GM12892 (cell line): ENCODE measurements at regions not wholly inside any gene's neighbourhood (a gene's known extent, or its start where the extent isn't known, plus 50 kb on each side); places are given as distances from the start of the nearest gene placed in this dataset.

Source experiments
- DNase-seq: peaks from one replicate; pipeline ENCODE4 v3.0.0; 2011; ENCODE audit not compliant: insufficient read length
- FAIRE-seq: peaks from 2 replicates; lab custom pipeline; 2011; peaks lifted over from hg19 to GRCh38; lab: Jason Lieb, UNC
- POLR2A ChIP-seq: IDR thresholded peaks from 2 replicates; pipeline ENCODE4 v1.6.1; 2011; ENCODE audit warnings: low read depth, low read length, control low read depth
- POLR2AphosphoS5 ChIP-seq: IDR thresholded peaks from 2 replicates; pipeline ENCODE4 v1.6.1; 2011; ENCODE audit warnings: low read depth, low read length, control low read depth
- TAF1 ChIP-seq: IDR thresholded peaks from 2 replicates; pipeline ENCODE4 v1.6.1; 2011; ENCODE audit warnings: low read depth, mild to moderate bottlenecking, control low read depth, low read length, borderline replicate concordance

DNA sequence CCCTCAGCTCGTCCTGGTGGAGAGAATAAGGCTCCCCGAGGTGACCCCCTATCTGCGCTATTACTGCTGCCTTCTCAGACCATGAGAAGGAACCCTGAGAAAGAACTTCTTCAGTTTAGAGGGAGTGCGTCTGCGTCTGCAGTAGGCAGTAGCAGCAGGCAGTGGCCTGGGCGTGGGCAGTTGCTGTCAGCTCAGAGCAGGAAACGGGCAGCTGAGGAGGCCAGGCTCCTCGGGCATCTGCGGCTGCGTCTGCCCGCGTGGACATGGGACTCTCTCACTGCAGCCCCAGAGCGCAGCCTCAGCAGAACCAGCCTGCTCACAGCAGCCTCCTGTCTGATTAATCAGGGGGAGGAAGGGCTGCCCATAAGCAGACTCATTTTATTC, 49.8 kb upstream of the FCN1 start:
- FAIRE-seq, result no peak
- no peak for TF ChIP-seq POLR2A
- no peak for TF ChIP-seq POLR2AphosphoS5
- TF ChIP-seq TAF1, result no peak

DNA sequence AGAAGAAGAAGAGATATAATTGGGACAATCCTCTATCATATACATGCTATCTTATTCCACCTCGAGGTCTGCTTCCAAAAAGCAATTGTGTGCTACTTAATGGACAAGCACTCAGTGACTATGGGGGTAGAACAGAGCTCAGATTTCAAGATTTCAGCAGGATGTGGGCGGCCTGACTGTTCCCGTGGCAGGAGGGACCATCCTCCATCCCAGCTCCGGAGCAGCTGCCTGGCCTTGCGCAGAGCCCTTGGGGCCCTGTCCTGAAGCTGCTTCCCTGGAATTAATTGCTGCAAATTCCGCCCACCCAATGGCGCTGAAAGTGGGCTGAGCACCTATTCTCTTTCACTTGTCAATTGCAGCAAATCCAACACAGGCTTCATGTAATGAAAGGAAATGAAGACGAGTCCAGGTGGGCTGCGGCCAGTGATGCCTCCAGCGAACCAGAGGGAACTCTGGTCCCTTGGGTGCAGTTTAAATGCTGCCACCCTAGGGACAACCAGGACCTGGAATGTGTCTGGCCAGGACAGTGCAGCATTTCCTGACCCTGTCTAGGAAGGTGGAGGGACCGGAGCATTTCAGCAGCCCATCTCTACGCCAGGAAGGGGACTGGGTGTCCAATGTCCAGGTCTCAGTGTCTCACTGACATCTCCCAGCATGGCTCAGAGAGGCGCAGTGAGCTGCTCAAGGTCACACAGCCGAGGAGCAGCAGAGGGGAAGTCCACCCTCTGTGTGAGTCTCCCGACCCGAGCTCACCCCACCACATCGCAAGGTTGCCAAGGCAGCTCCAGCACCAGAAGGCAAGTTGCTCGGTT, 50.5 kb upstream of the FCN1 start:
- no peak for DNase-seq

More for the DNA sequence above, 49.8 kb upstream of the FCN1 start:
- no peak for DNase-seq

DNA sequence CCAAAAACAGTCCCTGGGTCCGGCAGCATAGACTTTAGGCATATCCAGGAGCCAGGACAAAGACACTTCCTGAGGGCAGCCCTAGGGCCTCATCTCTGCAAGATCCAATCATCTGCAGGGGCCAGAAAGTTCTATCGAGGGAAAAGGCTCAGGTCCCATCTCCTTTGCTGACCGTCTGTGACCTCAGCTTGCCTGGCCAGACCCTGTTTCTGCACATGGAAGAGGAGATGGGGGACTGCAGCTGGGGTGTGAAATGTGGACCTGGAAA, 51.0 kb upstream of the FCN1 start:
- FAIRE-seq (no peak), DNase-seq (no peak)
- TF ChIP-seq TAF1 (no peak), POLR2A (no peak), POLR2AphosphoS5 (no peak)

More for the DNA sequence above, 50.5 kb upstream of the FCN1 start:
- FAIRE-seq, result no peak
- no peak for TF ChIP-seq POLR2A
- TF ChIP-seq POLR2AphosphoS5, result no peak
- TF ChIP-seq TAF1, result no peak

DNA sequence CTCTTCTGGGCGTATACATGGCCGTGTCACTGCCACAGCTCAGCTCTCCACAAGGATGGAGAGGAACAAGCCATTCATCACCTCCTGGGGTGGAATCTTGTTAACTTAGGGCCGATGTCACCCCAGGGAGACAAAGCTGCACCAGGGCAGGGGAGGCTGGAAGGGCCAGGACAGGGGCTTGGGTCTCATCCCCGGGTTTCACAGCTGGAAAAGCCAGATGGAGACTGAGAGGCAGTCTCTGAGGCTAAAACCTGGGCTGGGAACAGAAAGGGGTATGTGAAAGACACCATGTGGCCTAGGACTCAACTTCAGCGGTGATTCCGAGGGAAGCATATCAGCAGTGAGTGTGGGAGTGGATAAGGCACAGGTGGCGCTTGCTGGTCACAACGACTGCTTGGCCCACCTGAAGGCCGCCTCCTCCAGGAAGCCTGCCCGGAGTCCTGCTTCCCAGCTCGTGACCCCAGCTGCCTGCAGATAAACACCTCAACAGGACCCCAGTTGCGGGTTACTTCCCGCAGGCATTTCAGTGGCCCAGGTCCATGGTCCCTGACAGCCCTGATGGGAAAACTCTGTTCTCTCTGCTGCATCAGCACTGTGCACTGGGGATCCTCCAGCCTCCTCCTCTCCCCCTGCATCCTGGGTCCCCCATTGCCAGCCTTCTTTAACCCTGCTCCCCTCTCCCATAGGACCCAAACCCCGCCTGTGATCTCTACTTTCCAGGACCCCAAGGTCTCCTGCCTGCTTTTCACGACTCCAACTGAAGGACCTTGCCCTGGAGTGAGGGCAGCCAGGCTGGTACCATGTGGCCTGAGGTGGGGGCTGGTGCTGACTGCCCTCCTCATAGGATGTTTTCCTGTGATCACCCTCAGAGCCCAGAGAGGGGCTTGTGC, 51.7 kb upstream of the FCN1 start:
- FAIRE-seq, result no peak
- DNase-seq, result no peak
- TF ChIP-seq TAF1 (no peak), POLR2A (no peak), POLR2AphosphoS5 (no peak)

DNA sequence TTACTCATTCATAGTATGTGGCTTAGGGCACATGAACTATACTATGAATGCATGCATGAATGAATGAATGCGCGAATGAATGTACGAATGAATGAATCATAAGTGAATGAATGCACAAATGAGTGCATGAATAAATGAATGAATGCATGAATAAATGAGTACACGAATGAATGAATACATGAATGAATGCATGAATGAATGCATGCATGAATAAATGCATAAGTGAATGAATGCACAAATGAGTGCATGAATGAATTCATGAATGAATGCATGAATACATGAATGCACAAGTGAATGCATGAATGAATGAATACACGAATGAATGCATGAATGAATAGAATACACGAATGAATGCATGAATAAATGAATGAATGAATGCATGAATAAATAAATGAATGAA, 52.5 kb upstream of the FCN1 start:
- DNase-seq (no peak), FAIRE-seq (no peak)
- TF ChIP-seq POLR2AphosphoS5 (no peak), TAF1 (no peak), POLR2A (no peak)

DNA sequence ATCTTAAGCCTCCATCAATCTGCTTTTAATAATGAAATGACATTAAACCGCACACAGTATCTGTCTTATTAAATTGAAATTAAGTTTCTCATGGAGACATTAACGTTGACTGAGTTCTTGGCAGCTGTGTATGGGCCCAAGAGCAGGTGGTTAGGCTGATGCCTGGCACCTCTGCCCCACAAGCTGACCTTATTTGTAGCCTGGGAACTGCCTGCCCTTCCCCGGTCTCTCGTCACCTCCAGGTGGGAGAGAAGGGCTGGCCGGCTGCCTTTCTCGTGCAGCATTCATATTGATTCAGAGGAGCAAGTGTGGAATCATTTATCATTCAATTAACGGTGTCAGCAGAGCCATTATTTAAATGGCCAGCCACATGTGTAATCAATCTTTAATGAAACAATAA, 53.0 kb upstream of the FCN1 start:
- DNase-seq (no peak), FAIRE-seq (no peak)
- TF ChIP-seq POLR2AphosphoS5, result no peak
- TF ChIP-seq TAF1, result no peak
- TF ChIP-seq POLR2A, result no peak

DNA sequence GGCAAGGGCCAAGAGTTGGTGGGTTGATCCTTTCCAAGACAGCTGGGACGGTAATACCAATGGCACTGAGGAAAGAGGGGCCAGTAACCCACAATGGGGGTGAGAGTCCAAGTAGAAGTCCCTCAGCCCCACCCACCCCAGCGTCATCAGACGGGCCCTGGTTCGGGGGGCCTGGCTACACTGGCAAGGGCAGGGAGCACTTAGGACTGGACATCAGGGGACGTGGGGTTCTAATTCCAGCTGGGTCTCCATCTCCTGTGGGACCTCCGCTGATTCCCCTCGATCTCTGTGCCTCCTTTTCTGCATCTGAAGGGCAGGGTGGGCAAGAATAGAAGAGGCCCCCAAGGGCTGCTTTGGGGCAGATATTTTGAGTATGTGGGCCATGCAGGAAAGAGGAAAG, 53.5 kb upstream of the FCN1 start:
- FAIRE-seq, result no peak
- TF ChIP-seq POLR2AphosphoS5 (no peak), TAF1 (no peak), POLR2A (no peak)

DNA sequence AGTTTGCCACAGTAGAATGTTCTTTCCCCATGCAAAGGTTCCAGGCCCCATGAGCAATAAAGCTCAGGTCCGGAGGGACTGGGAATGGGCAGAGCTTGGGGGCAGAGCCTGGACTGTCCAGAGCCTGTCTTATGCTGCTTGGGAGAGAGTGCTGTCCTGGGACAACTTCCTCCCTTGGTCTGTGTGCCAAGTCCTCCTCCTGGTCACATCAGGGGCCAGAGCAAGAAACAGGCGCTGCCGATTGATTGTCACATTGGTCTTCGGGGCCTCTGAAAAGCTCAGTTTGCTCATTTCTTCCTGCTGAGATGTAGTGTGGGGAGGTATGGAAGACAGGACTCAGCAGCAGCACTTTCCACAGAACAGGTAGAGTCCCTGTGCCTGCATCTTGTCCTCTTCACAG, 54.0 kb upstream of the FCN1 start:
- TF ChIP-seq TAF1 (no peak), POLR2A (no peak), POLR2AphosphoS5 (no peak)
- FAIRE-seq, result no peak
- no peak for DNase-seq

More for the DNA sequence above, 53.5 kb upstream of the FCN1 start:
- DNase-seq, result no peak

DNA sequence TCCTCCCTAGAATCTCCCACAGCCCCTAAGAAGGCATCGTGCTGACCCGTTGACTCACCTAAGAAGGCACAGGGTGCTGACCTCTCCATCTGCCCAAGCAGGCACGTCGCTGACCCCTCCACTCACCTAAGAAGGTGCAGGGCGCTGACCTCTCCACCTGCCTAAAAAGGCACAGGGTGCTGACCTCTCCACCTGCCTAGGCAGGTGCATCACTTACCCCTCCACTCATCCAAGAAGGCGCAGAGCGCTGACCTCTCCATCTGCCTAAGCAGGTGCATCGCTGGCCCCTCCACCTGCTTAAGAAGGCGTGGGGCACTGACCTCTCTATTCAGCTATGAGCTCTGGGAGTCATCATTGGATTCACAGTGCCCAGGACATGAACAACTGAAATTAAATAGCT, 54.4 kb upstream of the FCN1 start:
- TF ChIP-seq POLR2A (no peak), TAF1 (no peak), POLR2AphosphoS5 (no peak)
- FAIRE-seq, result no peak
- DNase-seq, result no peak

DNA sequence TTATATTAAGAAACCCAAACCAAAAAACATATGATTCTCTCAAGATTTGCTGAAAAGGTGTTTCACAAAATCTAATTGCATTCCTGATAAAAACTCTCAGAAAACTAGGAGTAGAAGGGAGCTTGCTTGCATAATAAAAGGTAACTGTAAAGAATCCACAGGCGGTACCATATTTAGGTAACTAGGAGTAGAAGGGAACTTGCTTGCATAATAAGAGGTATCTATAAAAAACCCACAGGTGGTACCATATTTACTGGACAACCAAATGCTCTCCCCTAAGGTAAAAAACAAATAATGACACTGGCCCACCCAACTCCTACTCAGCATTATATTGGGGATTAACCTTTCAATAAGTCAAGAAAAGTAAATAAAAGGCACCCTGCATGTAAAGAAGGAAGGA, 57.5 kb upstream of the FCN1 start:
- DNase-seq (no peak), FAIRE-seq (no peak)
- TF ChIP-seq POLR2A (no peak), TAF1 (no peak), POLR2AphosphoS5 (no peak)

DNA sequence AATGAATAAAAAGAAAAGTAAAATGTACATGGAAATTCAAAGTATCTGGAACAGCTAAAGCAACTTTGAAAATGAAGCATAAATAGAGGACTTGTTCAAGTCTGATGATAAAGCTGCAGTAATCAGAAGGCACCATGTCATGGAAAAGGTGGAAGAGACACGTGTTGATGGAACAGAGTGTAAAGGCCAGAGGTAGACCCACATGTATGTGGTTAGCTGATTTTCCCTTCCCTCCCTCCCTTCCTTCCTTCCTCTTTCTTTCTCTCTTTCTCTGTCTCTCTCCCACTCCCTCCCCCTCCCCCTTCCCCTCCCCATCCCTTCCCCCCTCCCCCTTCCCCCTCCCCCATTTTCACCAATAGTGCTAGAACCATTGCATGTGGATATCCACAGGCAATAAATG, 58.7 kb upstream of the FCN1 start:
- FAIRE-seq, result no peak
- no peak for DNase-seq
- TF ChIP-seq TAF1 (no peak), POLR2A (no peak), POLR2AphosphoS5 (no peak)

DNA sequence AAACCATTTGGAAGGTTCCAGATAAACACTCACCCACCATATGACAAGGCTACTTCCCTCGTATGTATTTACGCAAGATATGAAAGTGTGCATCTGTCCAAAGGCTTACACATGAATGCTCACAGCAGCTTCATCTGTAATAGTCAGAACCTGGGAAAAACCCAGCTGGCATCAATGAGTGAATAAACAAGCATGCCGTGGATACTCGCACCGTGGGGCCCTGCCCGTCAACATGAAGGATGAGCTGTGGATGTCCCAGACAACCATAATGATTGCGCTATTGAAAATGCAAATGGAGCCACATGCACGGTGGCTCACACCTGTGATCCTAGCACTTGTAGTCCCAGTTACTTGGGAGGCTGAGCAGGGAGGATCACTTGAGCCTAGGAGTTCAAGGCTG, 60.6 kb upstream of the FCN1 start:
- no peak for TF ChIP-seq POLR2A
- no peak for TF ChIP-seq TAF1
- TF ChIP-seq POLR2AphosphoS5, result no peak
- FAIRE-seq, result no peak

More for the DNA sequence above, 60.6 kb upstream of the FCN1 start:
- DNase-seq, result no peak
